ENCODE measurements at regions not wholly inside any gene's neighbourhood (a gene's known extent, or its start where the extent isn't known, plus 50 kb on each side); places are given as distances from the start of the nearest gene placed in this dataset.

- TF ChIP-seq POLR2A (IDR thresholded peaks at IDR 0.05) (no peak), CTCF (IDR thresholded peaks at IDR 0.05) (no peak), POLR2AphosphoS5 (IDR thresholded peaks at IDR 0.05) (no peak)
These were observed 50.0 kb upstream of the ALDH1B1 start for GRCh38 chr9:38342532-38342931.

Data from breast epithelium (tissue), 3 donors.